Fibroblast of lung (primary cell): ENCODE measurements at regions not wholly inside any gene's neighbourhood (a gene's known extent, or its start where the extent isn't known, plus 50 kb on each side); places are given as distances from the start of the nearest gene placed in this dataset.

Experiments
- DNase-seq, 2 donors: peaks; one replicate each; pipeline versions ENCODE4 v3.0.0 to v3.0.0-alpha.2; 2010; ENCODE audit warnings: low read depth in 2 of 2
- H2AFZ ChIP-seq: 2 replicates; pipeline ENCODE4 v1.5.1; 2012; ENCODE audit warnings: low read length, control low read depth, inconsistent platforms
- H3K27ac ChIP-seq: 2 replicates; pipeline ENCODE4 v1.5.1; 2011; ENCODE audit warnings: low read length, control low read depth; ENCODE audit not compliant: insufficient read depth
- H3K27me3 ChIP-seq: 2 replicates; pipeline ENCODE4 v1.5.1; 2011; ENCODE audit warnings: mild to moderate bottlenecking, low read length; ENCODE audit not compliant: control insufficient read depth, insufficient read depth
- H3K36me3 ChIP-seq: 2 replicates; pipeline ENCODE4 v1.5.1; 2011; ENCODE audit warnings: low read length; ENCODE audit not compliant: control insufficient read depth, insufficient read depth
- H3K4me1 ChIP-seq: 2 replicates; pipeline ENCODE4 v1.5.1; 2011; ENCODE audit warnings: low read length; ENCODE audit not compliant: control insufficient read depth, insufficient read depth; ENCODE audit errors: extremely low read depth
- H3K4me2 ChIP-seq: 2 replicates; pipeline ENCODE4 v1.5.1; 2011; ENCODE audit warnings: low read length, control low read depth; ENCODE audit not compliant: insufficient read depth; ENCODE audit errors: extremely low read depth
- H3K4me3 ChIP-seq, 4 experiments: fragments of 200-600 bp in 1 of 4; sonication (generic) in 1 of 4; replicated peaks in 1 of 4; 2 replicates each; pipeline ENCODE4 v1.5.1; 2011 to 2016; ENCODE audit warnings: low read length in 4 of 4, low read depth in 3 of 4, mild to moderate bottlenecking in 3 of 4, control low read depth in 2 of 4, inconsistent platforms in 1 of 4, mixed read lengths in 1 of 4; ENCODE audit not compliant: insufficient read depth in 1 of 4; ENCODE audit errors: control extremely low read depth in 1 of 4
- H3K79me2 ChIP-seq: 2 replicates; pipeline ENCODE4 v1.5.1; 2012; ENCODE audit warnings: mild to moderate bottlenecking, low read length, inconsistent platforms; ENCODE audit not compliant: control insufficient read depth, insufficient read depth
- H3K9ac ChIP-seq: 2 replicates; pipeline ENCODE4 v1.5.1; 2011; ENCODE audit warnings: mild to moderate bottlenecking, low read length, control low read depth; ENCODE audit not compliant: insufficient read depth
- H3K9me3 ChIP-seq: 2 replicates; pipeline ENCODE4 v1.5.1; 2012; ENCODE audit warnings: low read depth, low read length; ENCODE audit not compliant: control insufficient read depth, insufficient read depth
- H4K20me1 ChIP-seq: 2 replicates; pipeline ENCODE4 v1.5.1; 2011; ENCODE audit warnings: low read length; ENCODE audit not compliant: control insufficient read depth, insufficient read depth; ENCODE audit errors: extremely low read depth
- CTCF ChIP-seq, 2 donors: IDR thresholded peaks in 1 of 2; conservative IDR thresholded peaks in 1 of 2; 1 replicate in 1 of 2; 2 replicates in 1 of 2; pipeline ENCODE4 v1.5.1; 2011 to 2012; ENCODE audit warnings: low read length in 2 of 2, control low read depth in 1 of 2, inconsistent platforms in 1 of 2, low read depth in 1 of 2, mild to moderate bottlenecking in 1 of 2
- EZH2 ChIP-seq: IDR thresholded peaks from 2 replicates; pipeline ENCODE4 v1.5.1; 2012; ENCODE audit warnings: low read length, control low read depth, mild to moderate bottlenecking; ENCODE audit errors: missing control alignments

- Histone ChIP-seq H3K4me1 (peaks cover 3% of the 10 kb centered on the region), H2AFZ (no peak overlapping the region), H3K27me3 (no peaks in the 10 kb centered on the region), H4K20me1 (no peaks in the 10 kb centered on the region), H3K27ac (no peak overlapping the region), H3K9ac (no peak overlapping the region), H3K4me2 (no peak overlapping the region), H3K4me3 (no peak overlapping the region), H3K9me3 (no peaks in the 10 kb centered on the region), H3K79me2 (no peaks in the 10 kb centered on the region), H3K36me3 (no peaks in the 10 kb centered on the region)
- no peak for DNase-seq
- TF ChIP-seq CTCF (conservative IDR thresholded peaks at IDR 0.05 in 1 of 2, IDR thresholded peaks at IDR 0.05 in 1 of 2; ENCODE audit: low read depth in 1 of 2, low read length in 2 of 2) = no peak
- TF ChIP-seq EZH2 = no peak
These were observed 69.2 kb upstream of the EPS8L3 start for GRCh38 chr1:109832945-109833344.

- H2AFZ ChIP-seq = no peak overlapping the region
- no peaks in the 10 kb centered on the region for H4K20me1 ChIP-seq
- no peaks in the 10 kb centered on the region for H3K36me3 ChIP-seq
- H3K27me3 ChIP-seq = no peaks in the 10 kb centered on the region
- H3K27ac ChIP-seq = no peak overlapping the region
- no peak overlapping the region for H3K4me2 ChIP-seq
- H3K4me3 ChIP-seq = no peak overlapping the region
- peaks cover 9% of the 10 kb centered on the region for H3K4me1 ChIP-seq
- TF ChIP-seq CTCF (conservative IDR thresholded peaks at IDR 0.05 in 1 of 2, IDR thresholded peaks at IDR 0.05 in 1 of 2; ENCODE audit: low read depth in 1 of 2, low read length in 2 of 2) (no peak), EZH2 (no peak)
- no peak overlapping the region for H3K9ac ChIP-seq
- peak in 1 of 2 donors; percentile 47 for DNase-seq
- H3K9me3 ChIP-seq = no peaks in the 10 kb centered on the region
- H3K79me2 ChIP-seq = no peaks in the 10 kb centered on the region
These were observed 65.2 kb upstream of the EPS8L3 start for GRCh38 chr1:109828756-109829505.

GRCh38 chr1:109827986-109828385 is 64.3 kb upstream of the EPS8L3 start:
- no peak overlapping the region for H3K9ac ChIP-seq
- no peaks in the 10 kb centered on the region for H3K9me3 ChIP-seq
- TF ChIP-seq EZH2 (no peak), CTCF (conservative IDR thresholded peaks at IDR 0.05 in 1 of 2, IDR thresholded peaks at IDR 0.05 in 1 of 2; ENCODE audit: low read depth in 1 of 2, low read length in 2 of 2) (no peak)
- no peaks in the 10 kb centered on the region for H3K36me3 ChIP-seq
- no peaks in the 10 kb centered on the region for H3K79me2 ChIP-seq
- no peak overlapping the region for H2AFZ ChIP-seq
- no peaks in the 10 kb centered on the region for H4K20me1 ChIP-seq
- no peak overlapping the region for H3K4me2 ChIP-seq
- no peak overlapping the region for H3K27ac ChIP-seq
- no peaks in the 10 kb centered on the region for H3K27me3 ChIP-seq
- peaks cover 18% of the 10 kb centered on the region for H3K4me1 ChIP-seq
- no peak overlapping the region for H3K4me3 ChIP-seq
- DNase-seq = no peak
